ENCODE measurements at regions not wholly inside any gene's neighbourhood (a gene's known extent, or its start where the extent isn't known, plus 50 kb on each side); places are given as distances from the start of the nearest gene placed in this dataset.
"Not testable (repeated sequence)": the region's sequence is repeated elsewhere in the genome, so short reads cannot be mapped to it uniquely, and the experiment has no call there.

DNA sequence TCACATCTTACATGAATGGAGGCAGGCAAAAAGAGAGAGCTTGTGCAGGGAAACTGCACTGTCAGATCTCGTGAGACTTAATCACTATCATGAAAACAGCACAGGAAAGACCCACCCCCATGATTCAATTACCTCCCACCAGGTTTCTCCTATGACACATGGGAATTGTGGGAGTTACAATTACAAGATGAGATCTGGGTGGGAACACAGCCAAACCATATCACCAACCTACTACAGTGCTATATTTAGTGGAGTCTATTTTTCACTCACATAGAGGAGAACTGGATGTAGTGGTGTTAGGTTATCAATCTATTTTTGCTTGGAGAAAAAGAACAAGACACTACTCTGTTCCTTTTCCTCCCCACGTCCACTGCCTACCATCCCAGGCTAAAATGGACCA, 276.6 kb downstream of the KCTD12 start:
- no peak for DNase-seq

DNA sequence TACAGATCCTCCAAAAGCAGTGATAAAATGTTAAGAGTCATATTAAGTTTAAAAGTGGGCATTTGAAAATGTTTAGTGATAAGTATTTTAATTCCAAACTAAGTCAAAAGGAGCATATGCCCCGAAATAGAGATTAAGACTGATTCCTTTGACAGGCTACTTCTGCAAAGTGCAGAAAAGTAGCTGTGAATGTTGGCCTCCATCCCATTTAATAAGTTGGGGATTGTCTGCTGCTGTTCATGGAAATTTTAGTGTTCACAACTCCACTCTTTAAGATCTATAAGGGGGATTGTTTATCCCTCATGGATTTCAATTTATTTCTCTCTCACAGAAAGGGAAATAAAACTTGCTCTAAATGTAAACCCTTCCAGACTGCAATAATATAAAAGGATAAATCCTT, 278.3 kb downstream of the KCTD12 start:
- no peak for DNase-seq

DNA sequence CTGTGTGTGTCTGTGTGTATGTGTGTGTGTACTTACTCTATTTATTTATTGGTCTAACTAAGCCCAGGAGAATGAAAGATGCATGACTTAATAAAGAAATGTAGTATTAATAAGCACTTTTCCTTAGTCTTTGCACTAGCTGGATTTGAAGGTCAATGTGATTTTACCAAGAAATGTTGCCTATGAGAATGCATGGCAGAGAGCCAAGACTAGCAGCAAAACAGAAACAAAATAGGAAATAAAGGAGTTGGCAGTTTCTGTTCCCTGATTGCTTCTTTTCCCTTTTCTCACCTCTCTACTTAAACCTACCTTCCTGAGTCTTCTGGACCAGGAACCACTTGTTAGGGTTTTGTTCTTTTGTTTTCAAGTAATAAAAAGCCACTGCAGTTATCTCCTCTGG, 286.1 kb downstream of the KCTD12 start:
- peak; percentile 31 to 41 (median 32) for DNase-seq

DNA sequence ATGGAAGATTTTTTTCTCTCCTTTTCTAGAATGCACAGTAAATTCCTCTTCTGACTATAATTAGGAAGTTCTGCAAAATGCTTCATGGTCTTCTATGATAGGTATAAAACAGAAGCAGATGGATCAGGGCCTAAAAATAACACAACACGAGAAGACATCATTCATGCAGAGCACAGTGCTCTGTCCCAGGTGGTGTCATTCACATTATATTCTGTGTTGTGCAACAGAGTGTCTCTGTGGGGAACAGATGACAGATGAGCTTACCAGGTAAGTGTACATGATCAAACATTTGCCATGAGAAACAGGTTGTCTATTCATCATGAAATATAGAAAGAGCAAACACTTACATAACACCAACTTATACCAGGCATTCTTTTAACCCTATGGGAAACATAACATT, 288.3 kb downstream of the KCTD12 start:
- DNase-seq: no peak

DNA sequence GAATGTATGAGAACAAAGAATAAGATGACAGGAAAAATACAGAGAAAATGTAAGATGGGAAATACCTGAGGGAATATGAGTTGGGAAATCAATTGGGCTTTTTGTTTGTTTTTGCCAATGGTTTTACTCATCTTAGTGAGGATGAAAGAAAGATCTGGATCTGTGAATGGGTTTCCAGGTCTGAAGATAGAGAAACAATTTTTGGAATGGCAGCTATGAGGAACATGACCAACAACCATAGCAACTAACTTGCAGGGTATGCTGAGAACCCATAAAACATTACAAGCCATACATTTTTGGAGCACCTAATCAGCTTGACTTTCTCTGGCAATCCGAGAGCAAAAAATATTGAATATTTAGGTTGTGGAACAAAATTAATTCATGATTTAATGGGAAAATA, 290.0 kb downstream of the KCTD12 start:
- no peak for DNase-seq

DNA sequence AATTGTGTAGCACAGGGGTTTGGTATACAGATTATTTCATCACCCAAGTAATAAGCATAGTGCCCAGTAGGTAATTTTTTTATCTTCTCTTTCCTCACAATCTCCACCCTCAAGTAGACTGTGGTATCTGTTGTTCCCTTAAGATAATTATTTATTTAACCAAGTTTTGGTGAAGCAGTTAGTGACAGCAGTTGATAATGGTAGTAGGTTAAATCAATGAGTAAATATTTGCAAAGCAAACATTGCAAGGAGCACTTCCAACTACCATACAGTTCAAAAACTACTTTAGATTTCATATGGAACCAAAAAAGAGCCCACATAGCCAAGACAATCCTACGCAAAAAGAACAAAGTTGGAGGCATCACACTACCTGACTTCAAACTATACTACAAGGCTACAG, 291.8 kb downstream of the KCTD12 start:
- DNase-seq: no peak

DNA sequence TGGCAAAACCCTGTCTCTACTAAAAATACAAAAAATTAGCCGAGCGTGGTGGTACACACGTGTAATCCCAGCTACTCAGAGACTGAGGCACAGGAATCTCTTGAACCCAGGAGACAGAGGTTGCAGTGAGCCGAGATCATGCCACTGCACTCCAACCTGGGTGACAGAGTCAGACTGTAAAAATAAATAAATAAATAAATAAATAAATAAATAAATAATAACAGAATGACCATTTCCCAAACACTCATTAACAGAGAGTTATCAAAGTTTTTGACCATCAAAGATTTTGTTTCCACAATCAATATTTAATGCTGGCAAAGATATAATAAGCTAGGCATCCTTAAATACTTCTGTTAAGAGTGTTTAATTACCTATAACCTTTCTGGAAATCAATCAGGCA, 299.4 kb downstream of the KCTD12 start:
- DNase-seq: no peak

DNA sequence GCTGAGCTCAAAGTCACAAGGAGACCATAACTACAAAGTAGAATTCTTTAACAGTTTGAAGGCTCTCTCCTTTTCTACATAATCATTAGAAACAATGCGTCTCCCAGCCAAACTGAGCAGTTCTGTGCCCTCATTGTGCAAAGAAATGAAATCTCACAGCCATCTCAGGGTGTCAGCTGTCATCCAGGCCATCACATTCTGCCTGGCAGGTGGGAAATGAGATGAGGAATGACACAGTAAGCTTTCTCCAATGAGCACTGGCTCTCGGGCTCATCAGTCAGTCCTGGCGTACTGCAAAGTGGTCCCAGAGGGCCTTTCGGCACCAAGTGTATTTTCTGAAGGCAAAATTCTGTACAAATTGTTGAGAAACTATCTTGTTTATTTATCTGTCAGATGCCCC, 306.5 kb downstream of the KCTD12 start:
- no peak for DNase-seq

DNA sequence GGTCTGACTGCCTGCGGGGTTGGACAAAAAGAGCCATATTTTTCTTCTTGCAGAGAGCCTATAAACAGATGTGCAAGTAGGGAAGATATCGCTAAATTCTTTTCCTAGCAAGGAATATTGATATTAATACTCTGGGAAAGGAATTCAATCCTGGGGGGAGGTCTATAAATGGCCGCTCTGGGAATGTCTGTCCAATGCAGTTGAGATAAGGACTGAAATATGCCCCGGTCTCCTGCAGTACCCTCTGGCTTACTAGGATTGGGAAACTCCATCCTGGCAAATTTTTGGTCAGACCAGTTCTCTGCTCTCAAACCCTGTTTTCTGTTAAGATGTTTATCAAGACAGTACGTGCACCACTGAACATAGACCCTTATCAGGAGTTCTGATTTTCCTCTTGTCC, 310.6 kb downstream of the KCTD12 start:
- not testable (repeated sequence) for DNase-seq

DNA sequence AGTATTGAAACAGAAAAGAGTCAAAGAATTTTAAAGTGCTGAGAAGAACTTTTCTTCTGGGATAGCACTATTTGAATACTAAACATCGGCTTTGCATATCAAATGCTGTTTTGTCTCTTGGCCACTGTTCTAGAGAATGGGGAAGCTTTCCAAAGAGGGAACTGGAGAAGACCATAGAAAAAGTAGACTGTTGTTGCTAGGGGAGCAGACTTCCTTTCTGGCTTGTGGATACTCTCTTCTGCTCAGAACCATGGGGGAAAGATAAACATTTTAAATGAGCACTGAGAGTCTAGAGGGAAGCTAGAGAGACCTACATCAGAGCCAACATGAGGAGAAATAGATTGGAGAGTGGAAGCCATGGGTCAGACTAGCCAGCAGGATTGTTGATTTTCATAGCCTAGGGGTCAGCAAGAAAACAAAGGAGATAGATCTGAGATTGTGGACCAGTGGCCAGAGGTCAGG, 315.7 kb downstream of the KCTD12 start:
- DNase-seq: no peak

DNA sequence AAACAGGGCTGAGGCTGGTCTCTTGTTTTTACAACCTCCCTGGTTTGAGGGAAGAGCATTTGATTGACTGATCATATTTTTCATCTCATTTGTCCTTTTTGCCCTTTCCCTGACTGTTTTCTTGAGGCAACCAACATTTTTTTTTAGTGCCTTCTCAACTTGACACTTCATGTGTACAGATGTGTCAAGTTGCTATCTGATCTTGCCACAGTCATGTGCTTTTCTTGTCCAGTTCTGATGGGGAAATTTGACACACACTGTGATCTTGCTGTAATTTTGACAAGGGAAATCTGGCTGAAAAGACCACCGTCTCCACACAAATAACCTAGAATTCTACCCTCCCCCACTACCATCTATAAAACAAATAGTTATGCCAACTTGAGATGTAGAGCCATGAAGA, 329.6 kb downstream of the KCTD12 start:
- no peak for DNase-seq

DNA sequence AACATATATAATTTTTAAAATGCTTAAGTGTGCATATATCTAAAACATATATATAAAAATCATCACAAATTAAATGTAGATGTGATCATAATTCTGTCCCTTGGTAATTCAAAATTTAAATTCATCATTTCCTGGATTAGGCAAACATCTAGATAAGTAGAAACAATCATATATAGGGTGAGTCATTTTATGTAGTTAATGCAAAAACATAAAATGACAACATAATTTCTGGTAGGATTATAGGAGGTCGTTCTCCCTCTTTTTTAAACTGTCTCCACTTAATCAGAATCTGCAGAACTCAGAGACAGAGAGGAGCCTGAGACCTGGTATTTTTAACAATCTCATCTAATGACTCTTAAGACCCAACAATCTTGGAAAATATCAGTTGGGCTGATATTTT, 333.4 kb downstream of the KCTD12 start:
- no peak for DNase-seq

DNA sequence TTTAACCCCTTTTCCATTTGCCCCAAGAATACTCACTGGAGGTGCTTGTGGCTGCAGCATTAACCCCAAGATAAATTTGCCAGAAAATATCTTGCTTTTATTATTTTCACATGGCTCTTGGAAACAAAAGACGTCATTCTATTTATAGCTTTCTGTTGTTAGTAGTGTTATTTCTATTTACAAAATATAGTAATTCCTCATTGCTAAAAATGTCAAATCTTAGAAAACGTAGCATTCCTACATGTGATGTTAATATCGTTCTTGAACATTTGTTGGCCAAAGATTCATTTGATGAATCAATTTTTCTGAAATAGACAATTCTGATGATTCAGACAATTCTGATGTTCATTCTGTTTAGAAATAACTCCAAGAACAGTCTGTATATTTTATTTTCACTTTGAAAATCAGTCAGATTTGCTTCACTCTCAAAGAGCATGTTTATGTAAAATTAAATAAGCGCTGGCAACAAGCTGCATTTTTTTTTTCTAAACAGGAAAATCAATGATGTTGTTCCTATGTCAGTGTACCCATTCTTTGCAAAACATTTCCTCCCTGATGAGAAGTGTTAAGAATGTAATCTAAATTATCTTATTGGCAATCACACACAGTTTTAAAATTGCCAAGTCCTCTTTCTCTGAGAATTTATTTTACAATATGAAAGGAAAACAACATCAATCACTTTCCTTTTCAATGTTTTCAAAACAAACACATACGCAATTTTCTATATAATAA, 334.0 kb downstream of the KCTD12 start:
- DNase-seq: no peak

DNA sequence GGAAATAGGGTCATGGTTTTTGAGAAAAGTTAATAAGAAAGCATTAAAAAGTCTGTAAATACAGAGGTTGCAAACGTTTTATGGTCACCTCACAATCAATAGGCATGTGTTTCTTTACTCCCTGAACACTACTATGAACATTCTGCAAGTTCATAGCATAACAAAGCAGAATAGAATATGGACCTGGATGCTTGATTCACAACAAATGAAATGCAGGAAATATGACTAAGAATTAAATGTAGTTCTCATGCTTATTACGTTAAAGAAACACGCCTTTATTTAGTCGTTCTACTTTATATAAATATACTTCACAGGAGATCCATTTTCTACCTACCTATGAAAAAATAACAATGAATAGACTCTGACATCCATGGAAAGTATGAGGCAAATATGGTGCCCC, 344.0 kb downstream of the KCTD12 start:
- no peak for DNase-seq

DNA sequence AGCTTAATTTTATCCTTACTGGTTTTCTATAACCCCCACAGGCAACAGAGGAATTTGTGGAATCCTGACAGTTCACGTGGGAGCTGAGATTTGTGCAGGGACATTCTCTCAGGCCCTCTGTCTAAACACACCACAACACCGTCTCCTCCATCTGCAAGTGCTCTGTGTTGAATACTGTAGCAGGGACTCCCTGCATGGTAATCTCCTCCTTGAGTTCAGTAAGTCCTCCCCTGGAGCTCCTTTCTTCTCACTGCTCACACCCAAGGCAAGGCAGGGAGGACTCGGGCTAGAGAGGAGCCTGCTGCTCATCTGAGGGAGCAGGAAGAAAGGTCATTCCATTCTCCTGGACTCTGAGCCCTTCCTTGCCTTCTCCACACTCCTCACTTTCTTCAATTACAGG, 348.2 kb downstream of the KCTD12 start:
- no peak for DNase-seq

DNA sequence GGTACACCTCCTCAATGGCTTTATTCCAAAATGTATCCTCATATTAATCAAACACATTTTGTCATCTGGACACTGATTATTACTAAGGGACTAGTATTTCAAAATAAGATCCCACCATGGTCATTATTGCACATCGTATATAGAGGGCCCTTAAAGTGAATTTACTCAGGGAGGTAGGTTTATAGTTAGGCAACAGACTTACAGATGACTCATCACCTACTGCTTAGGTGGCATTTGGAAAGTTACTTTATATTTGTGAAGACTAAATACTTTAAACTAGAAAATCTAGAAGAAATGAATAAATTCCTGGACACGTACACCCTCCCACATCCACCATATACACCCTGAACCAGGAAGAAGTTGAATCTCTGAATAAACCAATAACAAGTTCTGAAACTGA, 353.0 kb downstream of the KCTD12 start:
- no peak for DNase-seq

DNA sequence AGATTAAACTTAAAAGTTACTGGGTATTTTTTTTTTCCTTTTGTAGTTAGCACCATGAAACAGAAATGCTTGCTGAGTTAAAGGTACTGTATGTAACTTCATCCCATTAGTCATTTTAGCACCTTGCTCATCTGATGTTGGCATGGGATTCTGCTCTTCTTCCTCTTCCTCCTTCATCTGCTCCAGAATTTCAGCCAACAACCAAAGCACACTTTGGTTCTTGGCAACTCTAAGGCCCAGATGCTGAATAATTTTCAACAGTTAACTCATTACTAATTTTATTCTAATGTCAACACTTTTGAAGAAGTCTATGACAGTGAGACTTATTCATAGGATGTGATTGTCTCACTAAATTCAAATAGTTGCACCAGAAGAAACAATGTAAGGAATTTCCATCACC, 359.2 kb downstream of the KCTD12 start:
- no peak for DNase-seq

DNA sequence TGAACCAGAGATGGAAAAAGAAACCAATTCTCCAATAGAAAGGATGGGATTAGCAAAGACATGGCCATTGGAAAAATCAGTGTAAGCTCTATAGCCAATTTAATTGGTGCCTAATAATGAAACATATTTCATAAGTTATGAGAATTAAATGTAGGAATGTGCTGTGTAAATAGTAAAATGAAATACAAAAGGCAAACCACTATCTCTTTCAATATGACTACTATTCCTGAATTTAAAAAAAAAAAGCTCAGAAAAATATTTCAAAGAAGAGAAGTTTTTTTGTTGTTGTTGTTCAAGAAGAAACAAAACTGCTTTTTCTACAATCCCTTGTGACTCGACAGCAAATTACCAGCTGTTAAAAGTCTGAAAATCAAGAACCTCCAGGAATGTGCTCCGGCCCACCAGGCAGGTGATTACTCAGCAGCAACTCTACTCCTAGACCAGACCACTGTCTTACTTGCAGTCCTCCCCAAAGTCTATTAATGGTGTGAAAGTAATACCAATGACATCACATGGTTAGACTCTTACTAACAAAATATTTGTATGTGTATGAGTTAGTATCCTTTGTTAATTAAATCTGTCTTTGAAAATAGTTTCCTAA, 362.4 kb downstream of the KCTD12 start:
- no peak for DNase-seq

DNA sequence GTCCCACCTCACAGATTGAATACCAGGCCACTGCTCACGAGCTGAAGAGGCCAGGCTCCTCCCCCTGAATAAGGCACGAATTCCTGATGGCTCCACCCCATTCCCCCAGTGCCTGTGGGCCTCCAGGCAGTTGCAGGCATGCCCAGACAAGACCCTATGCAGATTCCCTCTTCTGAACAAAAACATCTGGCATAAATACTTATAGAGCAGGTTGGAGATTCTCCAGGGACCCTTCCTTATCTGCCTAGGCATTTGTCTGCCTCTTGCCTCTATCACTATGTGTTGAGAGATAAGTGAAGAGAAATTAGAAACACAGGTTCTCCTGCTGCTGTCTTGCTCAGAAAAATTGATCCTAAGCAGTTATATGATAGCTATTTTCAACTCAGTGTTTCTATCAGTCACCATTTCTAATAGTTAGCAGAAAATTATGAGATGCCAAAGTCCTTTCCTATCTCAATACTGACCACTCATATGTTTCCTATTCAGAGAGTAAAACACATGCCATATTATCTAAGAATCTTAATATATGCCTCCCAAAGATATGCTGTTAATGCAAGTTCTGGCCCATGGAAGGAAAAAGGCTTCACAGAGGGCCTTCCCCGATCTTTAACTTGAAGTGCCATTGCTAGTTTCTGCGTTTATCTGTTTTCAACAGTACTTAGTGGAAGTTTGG, 364.0 kb downstream of the KCTD12 start:
- DNase-seq: no peak

DNA sequence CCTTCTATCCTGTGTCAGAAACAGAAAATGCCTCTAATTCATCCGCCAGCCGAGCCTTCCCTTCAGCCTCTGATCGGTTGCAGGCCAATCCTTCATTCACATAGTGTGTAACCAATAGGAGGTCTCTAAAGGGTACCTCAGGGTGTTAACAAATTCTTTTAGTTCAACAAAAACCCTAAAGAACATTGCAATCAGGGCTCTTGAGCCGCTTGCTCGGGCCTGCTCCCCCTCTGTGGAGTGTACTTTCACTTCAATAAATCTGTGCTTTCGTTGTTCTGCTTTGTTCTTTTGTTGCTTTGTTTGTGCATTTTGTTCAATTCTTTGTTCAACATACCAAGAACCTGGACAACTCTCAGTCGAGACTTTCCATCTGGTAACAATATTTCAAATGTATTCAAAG, 366.5 kb downstream of the KCTD12 start:
- DNase-seq: no peak

DNA sequence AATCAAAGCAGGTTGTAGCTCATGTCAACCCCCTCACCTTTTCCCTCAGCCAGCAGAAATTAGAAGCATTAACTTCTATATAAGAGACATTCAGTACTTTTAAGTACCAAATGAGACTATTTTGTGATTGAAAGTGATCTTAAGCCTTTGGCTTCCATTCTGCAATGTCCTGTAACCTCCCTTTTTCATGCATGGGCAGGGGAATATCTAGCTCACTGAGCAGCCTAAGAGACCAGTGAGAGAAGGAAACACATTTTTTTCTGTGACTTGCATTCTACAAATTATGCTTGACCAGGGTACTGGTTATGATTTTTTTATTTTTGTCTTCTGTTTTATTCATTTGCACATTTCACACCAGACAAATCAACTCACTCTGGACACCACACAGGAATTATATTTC, 369.6 kb downstream of the KCTD12 start:
- no peak for DNase-seq

DNA sequence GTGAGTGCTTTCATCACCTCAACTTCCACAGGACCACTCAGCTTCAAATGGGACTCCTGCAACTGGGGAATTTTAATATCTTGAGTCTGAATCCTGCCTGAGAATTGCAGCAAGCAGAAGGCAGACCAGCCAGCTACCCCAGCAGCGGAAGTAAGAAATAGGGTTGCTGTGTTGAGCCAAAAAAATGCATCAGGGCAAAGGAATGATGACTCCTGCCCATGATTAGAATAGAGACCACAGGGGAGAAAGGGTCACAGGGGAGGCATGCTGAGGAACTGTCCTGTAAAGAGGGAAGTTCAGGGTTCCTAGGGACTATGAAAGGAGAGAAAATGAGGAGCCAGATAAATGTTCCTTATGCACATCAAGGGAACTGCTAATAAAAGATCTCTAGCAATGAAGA, 370.2 kb downstream of the KCTD12 start:
- DNase-seq: no peak

DNA sequence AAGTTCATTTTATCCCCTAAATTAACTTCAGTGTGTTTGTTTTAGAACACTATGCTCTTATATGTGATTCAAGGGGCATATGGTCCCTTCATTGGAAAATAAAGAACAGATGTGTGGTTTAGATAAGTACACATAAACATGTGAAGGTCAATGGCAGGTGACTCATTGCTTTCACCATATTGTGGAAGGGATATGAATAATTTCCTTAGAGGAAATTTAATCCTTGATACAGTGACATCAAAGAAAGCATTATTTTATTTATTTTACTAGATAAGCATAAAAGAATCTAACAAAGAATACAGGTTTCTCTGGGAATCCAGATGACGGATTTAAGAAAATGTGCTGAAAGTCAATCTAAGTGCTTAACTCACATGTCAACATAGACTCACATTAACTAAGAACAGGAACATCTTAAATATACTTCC, 373.5 kb downstream of the KCTD12 start:
- DNase-seq: peak; percentile 4 to 38 (median 29)

DNA sequence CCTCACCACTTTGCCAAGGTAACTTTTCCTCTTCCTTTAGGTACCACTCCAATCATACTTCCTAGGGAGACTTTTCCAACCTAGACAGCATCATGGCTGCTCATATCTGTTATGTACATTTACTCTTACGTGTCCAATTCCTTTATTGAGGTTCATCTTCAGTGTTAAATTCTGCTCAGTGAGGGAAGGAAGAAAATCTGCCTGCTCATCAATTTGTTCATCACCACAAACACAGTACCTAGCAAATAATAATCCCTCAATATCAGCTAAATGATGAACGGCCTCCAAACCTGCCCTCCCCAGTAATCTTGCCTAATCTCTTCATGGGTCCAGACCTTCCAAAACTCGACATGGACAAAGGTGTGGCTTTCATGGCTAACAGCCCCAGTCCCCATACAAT, 380.8 kb downstream of the KCTD12 start:
- DNase-seq: no peak

All from suppressor macrophage treated with lipopolysaccharide for 1 hour (primary cell).